DMS114 treated with DMSO at 0.1 percent for 48 hours (cell line): ENCODE measurements at regions not wholly inside any gene's neighbourhood (a gene's known extent, or its start where the extent isn't known, plus 50 kb on each side); places are given as distances from the start of the nearest gene placed in this dataset.

Experiments used
- DNase-seq: peaks from one replicate; lab custom pipeline; 2025; ENCODE audit not compliant: unreplicated experiment; lab: John Stamatoyannopoulos, UW

- DNase-seq, result no peak
Measured at GRCh38 chr4:129346036-129346435, 250.1 kb downstream of the C4orf33 start.

- no peak for DNase-seq
Measured at GRCh38 chr4:129346734-129347133, 250.8 kb downstream of the C4orf33 start.

- DNase-seq, result no peak
Measured at GRCh38 chr4:129350834-129351721, 255.1 kb downstream of the C4orf33 start.

- DNase-seq, result no peak
Measured at GRCh38 chr4:129352480-129352879, 256.5 kb downstream of the C4orf33 start.

GRCh38 chr4:129353490-129353889, 257.5 kb downstream of the C4orf33 start:
- no peak for DNase-seq

- no peak for DNase-seq
Measured at GRCh38 chr4:129355031-129355430, 259.1 kb downstream of the C4orf33 start.

- DNase-seq, result no peak
Measured at GRCh38 chr4:129355516-129355915, 259.6 kb downstream of the C4orf33 start.

- DNase-seq, result no peak
Measured at GRCh38 chr4:129358571-129358970, 262.6 kb downstream of the C4orf33 start.

- DNase-seq, result no peak
Measured at GRCh38 chr4:129359461-129359860, 263.5 kb downstream of the C4orf33 start.

GRCh38 chr4:129362691-129363274, 266.8 kb downstream of the C4orf33 start:
- DNase-seq, result peak; percentile 70

GRCh38 chr4:129364747-129365452, 268.9 kb downstream of the C4orf33 start:
- no peak for DNase-seq

- no peak for DNase-seq
Measured at GRCh38 chr4:129369361-129370010, 273.5 kb downstream of the C4orf33 start.

- DNase-seq, result no peak
Measured at GRCh38 chr4:129371065-129371464, 275.1 kb downstream of the C4orf33 start.

- DNase-seq, result no peak
Measured at GRCh38 chr4:129371926-129372325, 276.0 kb downstream of the C4orf33 start.

- DNase-seq, result no peak
Measured at GRCh38 chr4:129377131-129377845, 281.3 kb downstream of the C4orf33 start.

- no peak for DNase-seq
Measured at GRCh38 chr4:129378364-129378763, 282.4 kb downstream of the C4orf33 start.

GRCh38 chr4:129379429-129379828, 283.5 kb downstream of the C4orf33 start:
- DNase-seq, result no peak

- no peak for DNase-seq
Measured at GRCh38 chr4:129384974-129385373, 289.0 kb downstream of the C4orf33 start.

GRCh38 chr4:129387666-129388065, 291.7 kb downstream of the C4orf33 start:
- DNase-seq, result no peak

GRCh38 chr4:129393976-129394375, 298.0 kb downstream of the C4orf33 start:
- DNase-seq, result no peak

- DNase-seq, result no peak
Measured at GRCh38 chr4:129394635-129395034, 298.7 kb downstream of the C4orf33 start.
